IPS-NIHi7 (cell line): ENCODE measurements at regions not wholly inside any gene's neighbourhood (a gene's known extent, or its start where the extent isn't known, plus 50 kb on each side); places are given as distances from the start of the nearest gene placed in this dataset.
"Not testable (repeated sequence)": the region's sequence is repeated elsewhere in the genome, so short reads cannot be mapped to it uniquely, and the experiment has no call there.

ENCODE experiments used
- DNase-seq: peaks from one replicate; pipeline ENCODE4 v3.0.0; 2012; ENCODE audit warnings: mixed read lengths; ENCODE audit errors: extremely low spot score

- DNase-seq = no peak
Observed at GRCh38 chr1:104309673-104310072, 560.0 kb downstream of the AMY1C start.

- no peak for DNase-seq
Observed at GRCh38 chr1:104315823-104316222, 566.1 kb downstream of the AMY1C start.

GRCh38 chr1:104322131-104322530 is 572.4 kb downstream of the AMY1C start:
- no peak for DNase-seq

GRCh38 chr1:104329278-104329677 is 579.6 kb downstream of the AMY1C start:
- no peak for DNase-seq

GRCh38 chr1:104331763-104332162 is 582.1 kb downstream of the AMY1C start:
- DNase-seq = no peak

GRCh38 chr1:104337927-104338326 is 588.2 kb downstream of the AMY1C start:
- not testable (repeated sequence) for DNase-seq

GRCh38 chr1:104341944-104342343 is 592.2 kb downstream of the AMY1C start:
- no peak for DNase-seq

GRCh38 chr1:104348277-104348676 is 598.6 kb downstream of the AMY1C start:
- no peak for DNase-seq

- no peak for DNase-seq
Observed at GRCh38 chr1:104353580-104353979, 603.9 kb downstream of the AMY1C start.

- DNase-seq = no peak
Observed at GRCh38 chr1:104358086-104358485, 608.4 kb downstream of the AMY1C start.

GRCh38 chr1:104358621-104359020 is 608.9 kb downstream of the AMY1C start:
- DNase-seq = no peak

- no peak for DNase-seq
Observed at GRCh38 chr1:104378414-104378813, 628.7 kb downstream of the AMY1C start.

GRCh38 chr1:104380003-104380402 is 630.3 kb downstream of the AMY1C start:
- no peak for DNase-seq

- DNase-seq = no peak
Observed at GRCh38 chr1:104387716-104388508, 638.2 kb downstream of the AMY1C start.

- no peak for DNase-seq
Observed at GRCh38 chr1:104392552-104392951, 642.9 kb downstream of the AMY1C start.

- DNase-seq = no peak
Observed at GRCh38 chr1:104402178-104402577, 652.5 kb downstream of the AMY1C start.

GRCh38 chr1:104403883-104404282 is 654.2 kb downstream of the AMY1C start:
- DNase-seq = no peak

- DNase-seq = no peak
Observed at GRCh38 chr1:104406728-104407127, 657.0 kb downstream of the AMY1C start.

GRCh38 chr1:104408268-104408667 is 658.6 kb downstream of the AMY1C start:
- DNase-seq = no peak

GRCh38 chr1:104435255-104435654 is 685.6 kb downstream of the AMY1C start:
- DNase-seq = no peak

- DNase-seq = no peak
Observed at GRCh38 chr1:104440011-104440410, 690.3 kb downstream of the AMY1C start.

- no peak for DNase-seq
Observed at GRCh38 chr1:104456724-104457123, 707.0 kb downstream of the AMY1C start.

- DNase-seq = no peak
Observed at GRCh38 chr1:104459886-104460285, 710.2 kb downstream of the AMY1C start.

GRCh38 chr1:104460880-104461279 is 711.2 kb downstream of the AMY1C start:
- no peak for DNase-seq
